K562 (cell line): ENCODE measurements at regions not wholly inside any gene's neighbourhood (a gene's known extent, or its start where the extent isn't known, plus 50 kb on each side); places are given as distances from the start of the nearest gene placed in this dataset.

ENCODE experiments used
- ATAC-seq: fragments of 200-7000 bp; cut with Tn5 transposase; 3 replicates; pipeline ENCODE4 v1.9.1; 2020; ENCODE audit warnings: moderate library complexity
- BruUV-seq: library from RNA; stranded (reverse); fragments of 400-500 nt; replicated peaks from 2 replicates; lab custom pipeline; 2021; lab: Mats Ljungman, UMichigan
- CTCF ChIA-PET: fragments of 300-600 bp; formaldehyde crosslinking; extraction: SDS; loops from one replicate; lab custom pipeline; 2021; ENCODE audit warnings: low intra/inter-chr PET ratio; lab: Yijun Ruan, JAX
- POLR2A ChIA-PET: fragments of 300-600, 350-650 bp; sonication (Branson Sonifier 250); formaldehyde crosslinking; extraction: SDS; loops from one replicate; lab custom pipeline; 2021; ENCODE audit warnings: antibody characterized with exemption, inconsistent platforms; lab: Yijun Ruan, JAX
- DNase-seq, 4 experiments: peaks; one replicate each; pipeline versions ENCODE4 v3.0.0 to v3.0.0-alpha.2; 2011 to 2018; ENCODE audit warnings: low spot score in 3 of 4, mixed read lengths in 3 of 4; ENCODE audit errors: extremely low read depth in 1 of 4
- FAIRE-seq: peaks from 2 replicates; lab custom pipeline; 2011; peaks lifted over from hg19 to GRCh38; lab: Jason Lieb, UNC
- H2AFZ ChIP-seq: 2 replicates; pipeline ENCODE4 v1.6.0; 2011; ENCODE audit warnings: low read depth, low read length, control low read depth, inconsistent platforms
- H3K27ac ChIP-seq: fragments of 200-600 bp; 3 replicates; pipeline ENCODE4 v1.8.0; 2011; ENCODE audit warnings: low read depth, mild to moderate bottlenecking, control low read depth, inconsistent platforms, low read length, moderate library complexity, mixed read lengths; ENCODE audit errors: extremely low read depth
- H3K27me3 ChIP-seq, 2 experiments: fragments of 300-600 bp in 1 of 2; 2 replicates in 1 of 2; 3 replicates in 1 of 2; pipeline versions ENCODE4 v1.6.0 to v1.8.0; 2011; ENCODE audit warnings: inconsistent platforms in 2 of 2, low read length in 2 of 2, mild to moderate bottlenecking in 1 of 2, mixed read lengths in 1 of 2, moderate library complexity in 1 of 2; ENCODE audit not compliant: control insufficient read depth in 2 of 2, insufficient read depth in 2 of 2
- H3K36me3 ChIP-seq: fragments of 300-600 bp; 3 replicates; pipeline ENCODE4 v1.8.0; 2011; ENCODE audit warnings: mild to moderate bottlenecking, low read length, inconsistent platforms; ENCODE audit not compliant: control insufficient read depth, insufficient read depth
- H3K4me1 ChIP-seq, 2 experiments: fragments of 200-600 bp in 1 of 2; replicated peaks in 1 of 2; 2 replicates in 1 of 2; 3 replicates in 1 of 2; pipeline versions ENCODE4 v1.5.1 to v1.8.0; 2011; ENCODE audit warnings: inconsistent platforms in 2 of 2, low read length in 2 of 2, mild to moderate bottlenecking in 1 of 2, mixed read lengths in 1 of 2, moderate library complexity in 1 of 2; ENCODE audit not compliant: control insufficient read depth in 2 of 2, insufficient read depth in 2 of 2
- H3K4me2 ChIP-seq: 2 replicates; pipeline ENCODE4 v1.6.1; 2011; ENCODE audit warnings: low read length, control low read depth, inconsistent platforms, mixed read lengths; ENCODE audit not compliant: insufficient read depth
- H3K4me3 ChIP-seq: fragments of 200-600 bp; sonication (generic), shearing (Covaris generic); 2 replicates; pipeline ENCODE4 v1.5.1; 2016; ENCODE audit warnings: control low read depth, inconsistent platforms
- H3K79me2 ChIP-seq: fragments of 200-600 bp; 3 replicates; pipeline ENCODE4 v1.8.0; 2011; ENCODE audit warnings: low read length, inconsistent platforms; ENCODE audit not compliant: control insufficient read depth, insufficient read depth
- H3K9ac ChIP-seq, 2 experiments: 2 replicates each; pipeline versions ENCODE4 v1.6.0 to v1.6.1; 2011; ENCODE audit warnings: low read depth in 2 of 2, low read length in 2 of 2, control low read depth in 1 of 2, inconsistent platforms in 1 of 2, mild to moderate bottlenecking in 1 of 2, mixed read lengths in 1 of 2; ENCODE audit not compliant: insufficient read depth in 1 of 2
- H3K9me1 ChIP-seq: one replicate; pipeline ENCODE4 v1.6.0; 2011; ENCODE audit warnings: inconsistent platforms, mild to moderate bottlenecking, low read length, moderate library complexity; ENCODE audit not compliant: control insufficient read depth, insufficient read depth
- H3K9me3 ChIP-seq: replicated peaks from 2 replicates; pipeline ENCODE4 v1.5.1; 2011; ENCODE audit warnings: low read depth, low read length, inconsistent platforms; ENCODE audit not compliant: control insufficient read depth, insufficient read depth
- H4K20me1 ChIP-seq: replicated peaks from 2 replicates; pipeline ENCODE4 v1.6.1; 2011; ENCODE audit warnings: low read length, inconsistent platforms, mixed read lengths; ENCODE audit not compliant: control insufficient read depth, insufficient read depth
- PCBP1 ChIP-seq: fragments of 200-400 bp; formaldehyde crosslinking; IDR thresholded peaks from 2 replicates; pipeline ENCODE4 v1.6.1; 2018; ENCODE audit warnings: mild to moderate bottlenecking, low read depth, low read length; ENCODE audit not compliant: poor library complexity, severe bottlenecking
- RBM25 ChIP-seq: fragments of 200-400 bp; formaldehyde crosslinking; IDR thresholded peaks from 2 replicates; pipeline ENCODE4 v1.6.1; 2018; ENCODE audit warnings: low read length, low read depth, moderate library complexity; ENCODE audit not compliant: severe bottlenecking
- RREB1 ChIP-seq: fragments of 250-450 bp; sonication (Bioruptor Pico); IDR thresholded peaks from 2 replicates; pipeline ENCODE4 v1.4.0; 2020
- TAF1 ChIP-seq: IDR thresholded peaks from 2 replicates; pipeline ENCODE4 v1.6.1; 2011; ENCODE audit warnings: mild to moderate bottlenecking, low read length, moderate library complexity; ENCODE audit not compliant: insufficient read depth, control insufficient read depth, severe bottlenecking; ENCODE audit errors: extremely low read depth
- THRB ChIP-seq: fragments of 450-650 bp; formaldehyde crosslinking; conservative IDR thresholded peaks from 2 replicates; pipeline ENCODE4 v1.4.0; 2022; ENCODE audit warnings: mild to moderate bottlenecking, missing genetic modification characterization
- ZNF639 ChIP-seq, 2 experiments: fragments of 200-800 bp in 1 of 2; sonication (Bioruptor generic) in 1 of 2; sonication (generic) in 1 of 2; formaldehyde crosslinking in 1 of 2; IDR thresholded peaks in 1 of 2; conservative IDR thresholded peaks in 1 of 2; 2 replicates each; pipeline versions ENCODE4 v1.5.0 to v1.6.1; 2016 to 2020; ENCODE audit warnings: missing compliant biosample characterization in 1 of 2, missing genetic modification characterization in 1 of 2, missing genetic modification reagents in 1 of 2
- WGBS: fragments of 100-300 bp; shearing (Covaris generic); methylation state at CpG from one replicate; pipeline ENCODE4 v1.1.6; 2016; ENCODE audit warnings: low coverage, mixed read lengths; ENCODE audit not compliant: insufficient coverage; ENCODE audit errors: missing lambda C conversion rate; 5-methylcytosine and 5-hydroxymethylcytosine counted together
- in situ Hi-C: fragments of 300-500 bp; cut with MboI; formaldehyde crosslinking; loops from 4 replicates; pipeline ENCODE4 v1.15.0; 2018; ENCODE audit warnings: inconsistent platforms, mixed read lengths
- intact Hi-C: fragments of 100-400 bp; cut with micrococcal nuclease; formaldehyde crosslinking; loops from 2 replicates; pipeline ENCODE4 v1.14.2; 2022

GRCh38 chr3:144875211-144875610, 903.6 kb downstream of the DIPK2A start:
- ChIA-PET CTCF (no interaction called here), POLR2A (no interaction called here)
- BruUV-seq = no TSS peak
- TF ChIP-seq PCBP1 (no peak), THRB (CRISPR knock-in tag) (no peak), TAF1 (no peak)
- in situ Hi-C loops (no loop called here), intact Hi-C loops (no loop called here)
- Histone ChIP-seq H3K27me3 (no peaks in the 10 kb centered on the region), H4K20me1 (no peaks in the 10 kb centered on the region), H3K4me3 (no peak overlapping the region), H3K27ac (no peak overlapping the region), H3K4me2 (no peak overlapping the region), H2AFZ (no peak overlapping the region), H3K79me2 (no peaks in the 10 kb centered on the region), H3K9me1 (no peaks in the 10 kb centered on the region), H3K9me3 (no peaks in the 10 kb centered on the region; the same call in 1 of the 2 replicates), H3K36me3 (no peaks in the 10 kb centered on the region), H3K9ac (no peak overlapping the region), H3K4me1 (no peaks in the 10 kb centered on the region)
- FAIRE-seq (no peak), DNase-seq (no peak), ATAC-seq (no peak)

- H3K4me1 ChIP-seq = no peaks in the 10 kb centered on the region
- no peak overlapping the region for H3K4me2 ChIP-seq
- WGBS = 0% methylated on average over 9 of the region's 9 CpGs
- H3K9me1 ChIP-seq = no peaks in the 10 kb centered on the region
- no peaks in the 10 kb centered on the region; the same call in 1 of the 2 replicates for H3K9me3 ChIP-seq
- no peak overlapping the region for H2AFZ ChIP-seq
- ATAC-seq = no peak
- H3K36me3 ChIP-seq = no peaks in the 10 kb centered on the region
- no peaks in the 10 kb centered on the region for H3K79me2 ChIP-seq
- no peak for DNase-seq
- ChIA-PET CTCF (no interaction called here), POLR2A (no interaction called here)
- H3K4me3 ChIP-seq = no peak overlapping the region
- no peak overlapping the region for H3K9ac ChIP-seq
- no peaks in the 10 kb centered on the region for H4K20me1 ChIP-seq
- no peak overlapping the region for H3K27ac ChIP-seq
- intact Hi-C loops = no loop called here
- FAIRE-seq = no peak
- no peaks in the 10 kb centered on the region for H3K27me3 ChIP-seq
- BruUV-seq = no TSS peak
- in situ Hi-C loops = no loop called here
- TF ChIP-seq ZNF639 (CRISPR knock-in tag; conservative IDR thresholded peaks at IDR 0.05 in 1 of 2, IDR thresholded peaks at IDR 0.05 in 1 of 2) (no peak), RBM25 (no peak), RREB1 (CRISPR knock-in tag) (no peak)
Observed at GRCh38 chr3:144877356-144877755, 905.7 kb downstream of the DIPK2A start.
